Endodermal cell (in vitro differentiated cells): ENCODE measurements at regions not wholly inside any gene's neighbourhood (a gene's known extent, or its start where the extent isn't known, plus 50 kb on each side); places are given as distances from the start of the nearest gene placed in this dataset.

Experiments
- DNase-seq: peaks from one replicate; pipeline ENCODE4 v3.0.0-alpha.2; 2017
- H3K27ac ChIP-seq: 2 replicates; pipeline ENCODE4 v1.5.1; 2013; ENCODE audit warnings: mild to moderate bottlenecking, low read depth, low read length, moderate library complexity
- H3K27me3 ChIP-seq: 2 replicates; pipeline ENCODE4 v1.6.1; 2013; ENCODE audit warnings: mild to moderate bottlenecking, low read length, moderate library complexity; ENCODE audit not compliant: insufficient read depth, control insufficient read depth, poor library complexity, severe bottlenecking
- H3K36me3 ChIP-seq: 2 replicates; pipeline ENCODE4 v1.7.0; 2013; ENCODE audit warnings: mild to moderate bottlenecking, low read length, moderate library complexity; ENCODE audit not compliant: control insufficient read depth, insufficient read depth
- H3K4me1 ChIP-seq: one replicate; pipeline ENCODE4 v1.7.0; 2013; ENCODE audit warnings: low read length; ENCODE audit not compliant: control insufficient read depth, insufficient read depth
- H3K4me3 ChIP-seq: 2 replicates; pipeline ENCODE4 v1.5.1; 2013; ENCODE audit warnings: mild to moderate bottlenecking, low read length, moderate library complexity
- H3K9ac ChIP-seq: 2 replicates; pipeline ENCODE4 v1.6.1; 2013; ENCODE audit warnings: mild to moderate bottlenecking, low read length, moderate library complexity; ENCODE audit not compliant: poor library complexity, severe bottlenecking; ENCODE audit errors: extremely low read depth
- H3K9me3 ChIP-seq: 2 replicates; pipeline ENCODE4 v1.6.1; 2013; ENCODE audit warnings: mild to moderate bottlenecking, low read length, moderate library complexity; ENCODE audit not compliant: control insufficient read depth
- H3K27ac Mint-ChIP-seq: 2 replicates; pipeline ENCODE4 v1.8.0; 2020; ENCODE audit warnings: mixed read lengths
- H3K27me3 Mint-ChIP-seq: 2 replicates; pipeline ENCODE4 v1.8.0; 2021; ENCODE audit warnings: mild to moderate bottlenecking, mixed read lengths; ENCODE audit not compliant: insufficient read depth
- H3K36me3 Mint-ChIP-seq: 2 replicates; pipeline ENCODE4 v1.8.0; 2020; ENCODE audit warnings: low read depth, mixed read lengths
- H3K4me1 Mint-ChIP-seq: 2 replicates; pipeline ENCODE4 v1.8.0; 2020; ENCODE audit warnings: mixed read lengths
- H3K4me3 Mint-ChIP-seq: 2 replicates; pipeline ENCODE4 v1.8.0; 2020; ENCODE audit warnings: mild to moderate bottlenecking, moderate library complexity, mixed read lengths
- H3K9me3 Mint-ChIP-seq: 2 replicates; pipeline ENCODE4 v1.8.0; 2020; ENCODE audit warnings: mild to moderate bottlenecking, mixed read lengths
- WGBS, 2 experiments: methylation state at CpG; one replicate each; pipeline versions ENCODE4 v1.1.5 to v1.1.7; 2013; ENCODE audit warnings: missing lambda C conversion rate in 2 of 2, mixed read lengths in 1 of 2; ENCODE audit not compliant: insufficient coverage in 1 of 2, insufficient read length in 1 of 2; 5-methylcytosine and 5-hydroxymethylcytosine counted together
- TF ChIP-seq, protein P1 (sequence below): fragments of 200-600 bp; sonication (generic); conservative IDR thresholded peaks from 2 replicates; pipeline ENCODE4 v1.5.0; 2021; ENCODE audit warnings: antibody characterized with exemption, mild to moderate bottlenecking

DNA sequence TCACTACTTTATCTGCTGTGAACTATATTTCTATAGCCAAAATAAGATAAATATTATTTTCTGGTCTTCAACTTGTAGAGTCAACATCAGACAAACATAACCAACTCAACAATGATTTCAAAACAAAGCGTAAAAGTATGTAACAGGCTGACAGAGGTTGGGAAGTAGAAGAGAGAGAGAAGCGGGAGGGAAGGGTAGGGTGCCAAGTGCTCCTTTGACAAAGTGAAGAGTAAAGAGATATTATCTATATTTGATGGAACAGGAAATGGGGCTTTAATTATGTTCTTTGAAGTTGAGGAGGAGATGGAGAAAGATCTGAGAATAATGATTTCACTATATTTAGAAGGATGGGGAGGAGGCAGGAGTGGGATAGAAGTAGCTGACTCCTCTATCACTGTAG, 70.1 kb downstream of the DNTTIP2 start:
- H3K4me1 Mint-ChIP-seq, result peaks cover 35% of the 10 kb centered on the region
- no peak overlapping the region for H3K4me3 Mint-ChIP-seq
- no peaks in the 10 kb centered on the region for H3K27me3 Mint-ChIP-seq
- H3K36me3 Mint-ChIP-seq, result peaks cover 15% of the 10 kb centered on the region
- no peaks in the 10 kb centered on the region for H3K36me3 ChIP-seq
- H3K4me3 ChIP-seq, result peak overlapping the region; percentile 45
- WGBS, 2 experiments, result 98 to 100% methylated on average over 1 to 2 of the region's 2 CpGs
- peaks cover 21% of the 10 kb centered on the region for H3K9me3 ChIP-seq
- H3K27ac Mint-ChIP-seq, result no peak overlapping the region
- H3K27ac ChIP-seq, result no peak overlapping the region
- TF ChIP-seq, protein P1, sequence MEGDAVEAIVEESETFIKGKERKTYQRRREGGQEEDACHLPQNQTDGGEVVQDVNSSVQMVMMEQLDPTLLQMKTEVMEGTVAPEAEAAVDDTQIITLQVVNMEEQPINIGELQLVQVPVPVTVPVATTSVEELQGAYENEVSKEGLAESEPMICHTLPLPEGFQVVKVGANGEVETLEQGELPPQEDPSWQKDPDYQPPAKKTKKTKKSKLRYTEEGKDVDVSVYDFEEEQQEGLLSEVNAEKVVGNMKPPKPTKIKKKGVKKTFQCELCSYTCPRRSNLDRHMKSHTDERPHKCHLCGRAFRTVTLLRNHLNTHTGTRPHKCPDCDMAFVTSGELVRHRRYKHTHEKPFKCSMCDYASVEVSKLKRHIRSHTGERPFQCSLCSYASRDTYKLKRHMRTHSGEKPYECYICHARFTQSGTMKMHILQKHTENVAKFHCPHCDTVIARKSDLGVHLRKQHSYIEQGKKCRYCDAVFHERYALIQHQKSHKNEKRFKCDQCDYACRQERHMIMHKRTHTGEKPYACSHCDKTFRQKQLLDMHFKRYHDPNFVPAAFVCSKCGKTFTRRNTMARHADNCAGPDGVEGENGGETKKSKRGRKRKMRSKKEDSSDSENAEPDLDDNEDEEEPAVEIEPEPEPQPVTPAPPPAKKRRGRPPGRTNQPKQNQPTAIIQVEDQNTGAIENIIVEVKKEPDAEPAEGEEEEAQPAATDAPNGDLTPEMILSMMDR, result no peak
- peaks cover 13% of the 10 kb centered on the region for H3K4me1 ChIP-seq
- no peak for DNase-seq
- peaks cover 21% of the 10 kb centered on the region for H3K9me3 Mint-ChIP-seq
- H3K27me3 ChIP-seq, result no peaks in the 10 kb centered on the region
- no peak overlapping the region for H3K9ac ChIP-seq

- no peaks in the 10 kb centered on the region for H3K27me3 ChIP-seq
- TF ChIP-seq, protein P1, result no peak
- no peaks in the 10 kb centered on the region for H3K36me3 ChIP-seq
- H3K27ac Mint-ChIP-seq, result no peak overlapping the region
- peaks cover 21% of the 10 kb centered on the region for H3K4me1 Mint-ChIP-seq
- H3K9ac ChIP-seq, result no peak overlapping the region
- no peaks in the 10 kb centered on the region for H3K27me3 Mint-ChIP-seq
- no peak overlapping the region for H3K27ac ChIP-seq
- peaks cover 15% of the 10 kb centered on the region for H3K36me3 Mint-ChIP-seq
- peak overlapping the region; percentile 10 for H3K4me3 ChIP-seq
- H3K4me1 ChIP-seq, result peaks cover 8% of the 10 kb centered on the region
- H3K9me3 ChIP-seq, result peaks cover 21% of the 10 kb centered on the region
- no peak overlapping the region for H3K4me3 Mint-ChIP-seq
- 81 to 83% methylated on average over 1 to 2 of the region's 2 CpGs for WGBS, 2 experiments
- DNase-seq, result peak; percentile 1
- H3K9me3 Mint-ChIP-seq, result peaks cover 21% of the 10 kb centered on the region
Observed at GRCh38 chr1:93807311-93807930, 71.6 kb downstream of the DNTTIP2 start.

- WGBS, 2 experiments, result 82 to 90% methylated on average over 1 of the region's 1 CpG
- H3K9me3 Mint-ChIP-seq, result peaks cover 22% of the 10 kb centered on the region
- no peaks in the 10 kb centered on the region for H3K4me1 Mint-ChIP-seq
- H3K9me3 ChIP-seq, result peaks cover 21% of the 10 kb centered on the region
- no peak overlapping the region for H3K4me3 Mint-ChIP-seq
- TF ChIP-seq, protein P1, result no peak
- peak; percentile 2 for DNase-seq
- no peaks in the 10 kb centered on the region for H3K36me3 ChIP-seq
- H3K27me3 Mint-ChIP-seq, result peaks cover 2% of the 10 kb centered on the region
- no peak overlapping the region for H3K4me3 ChIP-seq
- no peaks in the 10 kb centered on the region for H3K4me1 ChIP-seq
- H3K9ac ChIP-seq, result no peak overlapping the region
- no peaks in the 10 kb centered on the region for H3K27me3 ChIP-seq
- H3K27ac ChIP-seq, result no peak overlapping the region
- no peak overlapping the region for H3K27ac Mint-ChIP-seq
- peaks cover 14% of the 10 kb centered on the region for H3K36me3 Mint-ChIP-seq
Observed at GRCh38 chr1:93805027-93805610, 73.9 kb downstream of the DNTTIP2 start.
